Cardiac muscle cell (in vitro differentiated cells and primary cell): ENCODE measurements at regions not wholly inside any gene's neighbourhood (a gene's known extent, or its start where the extent isn't known, plus 50 kb on each side); places are given as distances from the start of the nearest gene placed in this dataset.

Experiments used
- DNase-seq, 2 donors: peaks; one replicate each; pipeline versions ENCODE4 v3.0.0 to v3.0.0-alpha.2; 2010 to 2017; ENCODE audit warnings: low read depth in 1 of 2, low spot score in 1 of 2
- H3K27ac ChIP-seq: fragments of 200-600 bp; sonication (generic); 2 replicates; pipeline ENCODE4 v1.5.1; 2016
- H3K27me3 ChIP-seq: fragments of 200-600 bp; sonication (generic); 2 replicates; pipeline ENCODE4 v1.6.0; 2016; ENCODE audit warnings: control low read depth
- H3K36me3 ChIP-seq: fragments of 200-600 bp; sonication (generic); 2 replicates; pipeline ENCODE4 v1.5.1; 2016; ENCODE audit warnings: control low read depth
- H3K4me1 ChIP-seq: fragments of 200-600 bp; sonication (generic); 2 replicates; pipeline ENCODE4 v1.8.1; 2017; ENCODE audit warnings: low read depth, mild to moderate bottlenecking, mixed run types
- H3K4me3 ChIP-seq: fragments of 200-600 bp; sonication (generic); 2 replicates; pipeline ENCODE4 v1.5.1; 2016; ENCODE audit warnings: mild to moderate bottlenecking
- H3K9me3 ChIP-seq: fragments of 200-600 bp; sonication (generic); 2 replicates; pipeline ENCODE4 v1.5.1; 2017; ENCODE audit warnings: low read depth, mild to moderate bottlenecking, control low read depth
- TF ChIP-seq, protein P1 (sequence below): IDR thresholded peaks from 2 replicates; pipeline ENCODE4 v1.5.1; 2012; ENCODE audit warnings: low read depth, mild to moderate bottlenecking, low read length

DNA sequence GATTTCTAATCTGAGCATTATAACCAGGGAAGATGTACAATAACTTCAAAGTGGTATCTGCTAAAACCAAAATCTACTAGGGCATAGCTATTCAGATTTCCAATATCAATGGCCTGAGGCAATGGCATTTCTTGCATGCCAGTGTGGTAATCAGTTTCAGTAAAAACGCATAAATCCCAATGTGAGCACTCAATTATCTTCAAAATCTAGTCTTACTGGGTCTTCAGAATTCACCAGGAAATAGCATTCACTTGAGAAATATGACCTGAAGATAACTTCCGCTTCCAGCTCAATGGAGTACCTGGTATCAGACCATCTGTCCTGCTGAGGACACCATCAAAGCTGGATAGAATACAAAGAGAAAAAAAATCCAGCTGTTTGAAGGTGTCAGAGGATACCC, 72.4 kb downstream of the TRIL start:
- TF ChIP-seq, protein P1, sequence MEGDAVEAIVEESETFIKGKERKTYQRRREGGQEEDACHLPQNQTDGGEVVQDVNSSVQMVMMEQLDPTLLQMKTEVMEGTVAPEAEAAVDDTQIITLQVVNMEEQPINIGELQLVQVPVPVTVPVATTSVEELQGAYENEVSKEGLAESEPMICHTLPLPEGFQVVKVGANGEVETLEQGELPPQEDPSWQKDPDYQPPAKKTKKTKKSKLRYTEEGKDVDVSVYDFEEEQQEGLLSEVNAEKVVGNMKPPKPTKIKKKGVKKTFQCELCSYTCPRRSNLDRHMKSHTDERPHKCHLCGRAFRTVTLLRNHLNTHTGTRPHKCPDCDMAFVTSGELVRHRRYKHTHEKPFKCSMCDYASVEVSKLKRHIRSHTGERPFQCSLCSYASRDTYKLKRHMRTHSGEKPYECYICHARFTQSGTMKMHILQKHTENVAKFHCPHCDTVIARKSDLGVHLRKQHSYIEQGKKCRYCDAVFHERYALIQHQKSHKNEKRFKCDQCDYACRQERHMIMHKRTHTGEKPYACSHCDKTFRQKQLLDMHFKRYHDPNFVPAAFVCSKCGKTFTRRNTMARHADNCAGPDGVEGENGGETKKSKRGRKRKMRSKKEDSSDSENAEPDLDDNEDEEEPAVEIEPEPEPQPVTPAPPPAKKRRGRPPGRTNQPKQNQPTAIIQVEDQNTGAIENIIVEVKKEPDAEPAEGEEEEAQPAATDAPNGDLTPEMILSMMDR = no peak
- Histone ChIP-seq H3K27me3 (peaks cover 3% of the 10 kb centered on the region), H3K4me3 (no peak overlapping the region), H3K36me3 (no peaks in the 10 kb centered on the region), H3K4me1 (no peaks in the 10 kb centered on the region), H3K9me3 (no peaks in the 10 kb centered on the region), H3K27ac (no peak overlapping the region)
- no peak for DNase-seq

DNA sequence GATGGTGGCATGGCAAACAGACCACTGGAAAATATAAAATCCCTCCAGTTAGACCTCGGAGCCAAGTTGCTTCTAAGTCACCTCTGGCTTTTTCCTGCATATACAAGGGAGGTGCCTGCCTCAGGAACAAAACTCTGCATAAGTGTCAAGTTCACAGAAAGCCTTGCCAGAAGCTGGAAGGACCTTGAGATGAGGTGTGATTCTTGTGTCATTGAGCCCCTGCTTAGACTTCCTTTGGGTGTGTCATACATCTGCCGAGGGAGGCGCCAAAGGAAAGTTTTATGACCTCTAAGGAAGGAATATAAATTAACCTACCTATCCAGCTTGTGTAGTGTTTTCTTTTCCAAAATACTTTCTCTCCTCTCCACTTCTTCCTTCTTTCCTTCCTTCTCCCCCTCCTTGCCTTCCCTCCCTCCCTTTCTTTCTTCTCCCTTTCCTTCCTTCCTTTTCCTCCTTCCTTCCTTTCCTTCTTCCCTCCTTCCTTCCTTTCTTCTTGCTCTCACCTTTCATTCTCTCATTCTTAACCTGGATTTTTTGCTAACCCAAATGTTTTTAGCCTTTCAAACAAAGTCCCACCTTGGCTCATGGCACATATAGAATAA, 75.2 kb downstream of the TRIL start:
- TF ChIP-seq, protein P1 = no peak
- no peak overlapping the region for H3K27ac ChIP-seq
- H3K9me3 ChIP-seq = no peaks in the 10 kb centered on the region
- H3K4me3 ChIP-seq = no peak overlapping the region
- H3K36me3 ChIP-seq = no peaks in the 10 kb centered on the region
- H3K27me3 ChIP-seq = peaks cover 3% of the 10 kb centered on the region
- DNase-seq = no peak
- no peaks in the 10 kb centered on the region for H3K4me1 ChIP-seq

DNA sequence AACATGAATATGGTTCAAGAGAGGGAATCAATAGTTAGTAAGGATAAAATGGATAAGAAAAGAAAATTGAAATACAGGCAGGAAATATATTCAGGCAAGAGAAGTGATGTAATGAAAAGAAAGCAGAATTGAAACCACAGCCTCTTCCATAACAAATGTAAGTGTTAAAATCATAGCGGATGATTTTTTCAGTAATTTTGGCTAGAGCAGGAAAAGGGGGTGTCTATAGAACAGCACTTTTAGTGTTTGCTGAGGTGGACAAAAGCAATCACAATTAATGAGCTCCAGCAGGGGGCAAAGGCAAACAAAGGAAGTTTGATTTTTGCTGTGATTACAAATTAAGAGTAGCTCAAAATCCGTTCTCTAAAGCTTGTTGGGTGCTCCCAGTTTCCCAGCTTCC, 79.0 kb downstream of the TRIL start:
- TF ChIP-seq, protein P1 = no peak

DNA sequence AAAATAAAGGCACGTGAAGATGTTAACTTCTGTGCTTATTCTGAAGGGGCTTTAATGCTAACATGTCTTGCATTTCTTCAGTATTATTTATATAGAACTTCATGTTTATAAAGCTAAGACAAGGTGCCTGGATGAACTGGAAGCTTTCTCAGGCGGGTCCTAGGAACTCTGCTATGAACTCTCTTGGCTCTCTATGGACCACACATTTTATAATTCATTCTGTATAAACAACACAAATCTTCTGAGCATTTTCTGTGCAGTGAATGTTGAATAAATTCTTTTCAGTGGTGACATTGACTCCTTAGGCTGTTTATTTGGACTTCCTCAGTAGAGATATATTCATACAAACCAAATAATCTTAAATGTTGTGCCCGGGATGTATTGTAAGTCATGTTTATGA, 79.6 kb downstream of the TRIL start:
- no peak overlapping the region for H3K27ac ChIP-seq
- H3K27me3 ChIP-seq = peaks cover 2% of the 10 kb centered on the region
- TF ChIP-seq, protein P1 = no peak
- no peaks in the 10 kb centered on the region for H3K4me1 ChIP-seq
- no peak overlapping the region for H3K4me3 ChIP-seq
- H3K36me3 ChIP-seq = no peaks in the 10 kb centered on the region
- DNase-seq = no peak
- no peaks in the 10 kb centered on the region for H3K9me3 ChIP-seq

More for the DNA sequence above, 79.0 kb downstream of the TRIL start:
- no peak for DNase-seq
- H3K4me3 ChIP-seq = no peak overlapping the region
- H3K27ac ChIP-seq = no peak overlapping the region
- no peaks in the 10 kb centered on the region for H3K36me3 ChIP-seq
- H3K9me3 ChIP-seq = no peaks in the 10 kb centered on the region
- H3K4me1 ChIP-seq = no peaks in the 10 kb centered on the region
- peaks cover 3% of the 10 kb centered on the region for H3K27me3 ChIP-seq
